ENCODE measurements at regions not wholly inside any gene's neighbourhood (a gene's known extent, or its start where the extent isn't known, plus 50 kb on each side); places are given as distances from the start of the nearest gene placed in this dataset.

DNA sequence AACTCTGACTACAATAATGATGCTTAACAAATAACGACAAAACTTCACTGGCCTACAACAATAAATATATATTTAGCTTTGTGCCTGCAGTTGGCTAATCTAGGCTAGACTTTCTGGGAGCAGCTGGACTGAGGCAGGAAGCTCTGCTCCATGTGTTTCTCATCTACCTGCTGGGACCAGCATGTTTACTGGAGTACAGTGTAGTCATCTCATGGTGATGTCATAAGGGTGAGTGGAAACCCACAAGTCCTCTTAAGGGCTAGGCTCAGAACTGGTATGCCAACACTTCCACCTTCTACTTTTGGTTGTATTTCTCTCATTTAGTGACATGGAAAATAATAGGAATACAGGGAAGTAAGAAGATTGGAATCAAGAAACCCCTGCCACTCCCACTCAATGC lies 85.7 kb upstream of the NIPBL start:
- TF ChIP-seq, protein P1, sequence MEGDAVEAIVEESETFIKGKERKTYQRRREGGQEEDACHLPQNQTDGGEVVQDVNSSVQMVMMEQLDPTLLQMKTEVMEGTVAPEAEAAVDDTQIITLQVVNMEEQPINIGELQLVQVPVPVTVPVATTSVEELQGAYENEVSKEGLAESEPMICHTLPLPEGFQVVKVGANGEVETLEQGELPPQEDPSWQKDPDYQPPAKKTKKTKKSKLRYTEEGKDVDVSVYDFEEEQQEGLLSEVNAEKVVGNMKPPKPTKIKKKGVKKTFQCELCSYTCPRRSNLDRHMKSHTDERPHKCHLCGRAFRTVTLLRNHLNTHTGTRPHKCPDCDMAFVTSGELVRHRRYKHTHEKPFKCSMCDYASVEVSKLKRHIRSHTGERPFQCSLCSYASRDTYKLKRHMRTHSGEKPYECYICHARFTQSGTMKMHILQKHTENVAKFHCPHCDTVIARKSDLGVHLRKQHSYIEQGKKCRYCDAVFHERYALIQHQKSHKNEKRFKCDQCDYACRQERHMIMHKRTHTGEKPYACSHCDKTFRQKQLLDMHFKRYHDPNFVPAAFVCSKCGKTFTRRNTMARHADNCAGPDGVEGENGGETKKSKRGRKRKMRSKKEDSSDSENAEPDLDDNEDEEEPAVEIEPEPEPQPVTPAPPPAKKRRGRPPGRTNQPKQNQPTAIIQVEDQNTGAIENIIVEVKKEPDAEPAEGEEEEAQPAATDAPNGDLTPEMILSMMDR (conservative IDR thresholded peaks at IDR 0.05), result no peak
- TF ChIP-seq EZH2 (IDR thresholded peaks at IDR 0.05; ENCODE audit: low read depth), result no peak
